Liver (tissue), 8 donors: ENCODE measurements at regions not wholly inside any gene's neighbourhood (a gene's known extent, or its start where the extent isn't known, plus 50 kb on each side); places are given as distances from the start of the nearest gene placed in this dataset.

Experiments used
- DNase-seq: peaks from one replicate; pipeline ENCODE4 v3.0.0-alpha.2; 2017; ENCODE audit warnings: low spot score
- H3K27ac ChIP-seq, 2 donors: one replicate each; pipeline ENCODE4 v1.7.0; 2013; ENCODE audit warnings: inconsistent platforms in 2 of 2, low read length in 2 of 2, control low read depth in 1 of 2, low read depth in 1 of 2, mild to moderate bottlenecking in 1 of 2
- H3K27me3 ChIP-seq, 4 donors: one replicate each; pipeline versions ENCODE4 v1.6.1 to v1.7.0; 2013; ENCODE audit warnings: low read length in 3 of 4, inconsistent platforms in 1 of 4, mild to moderate bottlenecking in 1 of 4, moderate library complexity in 1 of 4; ENCODE audit not compliant: control insufficient read depth in 4 of 4, insufficient read depth in 4 of 4
- H3K36me3 ChIP-seq, 4 donors: one replicate each; pipeline versions ENCODE4 v1.6.1 to v1.7.0; 2013; ENCODE audit warnings: low read length in 3 of 4, mild to moderate bottlenecking in 3 of 4, low read depth in 1 of 4, moderate library complexity in 1 of 4; ENCODE audit not compliant: control insufficient read depth in 4 of 4, insufficient read depth in 3 of 4
- H3K4me1 ChIP-seq, 4 donors: one replicate each; pipeline versions ENCODE4 v1.6.1 to v1.7.0; 2013; ENCODE audit warnings: low read length in 3 of 4, mild to moderate bottlenecking in 3 of 4, moderate library complexity in 1 of 4; ENCODE audit not compliant: control insufficient read depth in 4 of 4, insufficient read depth in 4 of 4
- H3K4me3 ChIP-seq, 3 donors: one replicate each; pipeline versions ENCODE4 v1.6.1 to v1.7.0; 2013; ENCODE audit warnings: low read length in 3 of 3, control low read depth in 1 of 3, low read depth in 1 of 3, mild to moderate bottlenecking in 1 of 3
- H3K9ac ChIP-seq, 2 donors: one replicate each; pipeline ENCODE4 v1.7.0; 2013; ENCODE audit warnings: low read length in 2 of 2, mild to moderate bottlenecking in 2 of 2, moderate library complexity in 2 of 2, control low read depth in 1 of 2, low read depth in 1 of 2
- H3K9me3 ChIP-seq, 4 donors: one replicate each; pipeline versions ENCODE4 v1.6.1 to v1.7.0; 2013; ENCODE audit warnings: low read length in 3 of 4; ENCODE audit not compliant: control insufficient read depth in 4 of 4
- CTCF ChIP-seq: fragments of 150-350 bp; IDR thresholded peaks from 2 replicates; pipeline ENCODE4 v1.5.1; 2017; ENCODE audit warnings: improper control_type of control experiment, low read depth, low read length; ENCODE audit not compliant: missing input control
- EGR1 ChIP-seq, 2 donors: IDR thresholded peaks; 2 replicates each; pipeline ENCODE4 v1.6.1; 2016 to 2018; ENCODE audit warnings: antibody characterized with exemption in 2 of 2, low read depth in 2 of 2
- FOXA1 ChIP-seq: IDR thresholded peaks from 2 replicates; pipeline ENCODE4 v1.6.1; 2016; ENCODE audit warnings: antibody characterized with exemption
- GABPA ChIP-seq, 2 donors: IDR thresholded peaks in 1 of 2; conservative IDR thresholded peaks in 1 of 2; 2 replicates each; pipeline ENCODE4 v1.6.1; 2016; ENCODE audit warnings: antibody characterized with exemption in 2 of 2, mild to moderate bottlenecking in 1 of 2, moderate library complexity in 1 of 2
- HNF4G ChIP-seq: IDR thresholded peaks from 2 replicates; pipeline ENCODE4 v1.6.1; 2016; ENCODE audit warnings: antibody characterized with exemption
- JUND ChIP-seq, 2 donors: IDR thresholded peaks; 2 replicates each; pipeline ENCODE4 v1.6.1; 2016; ENCODE audit warnings: antibody characterized with exemption in 2 of 2
- NR2F2 ChIP-seq: IDR thresholded peaks from 2 replicates; pipeline ENCODE4 v1.6.1; 2016; ENCODE audit warnings: antibody characterized with exemption
- RAD21 ChIP-seq, 2 donors: IDR thresholded peaks; 2 replicates each; pipeline ENCODE4 v1.6.1; 2016; ENCODE audit warnings: antibody characterized with exemption in 2 of 2, mild to moderate bottlenecking in 2 of 2
- RXRA ChIP-seq, 2 donors: IDR thresholded peaks; 2 replicates each; pipeline ENCODE4 v1.6.1; 2017 to 2018; ENCODE audit warnings: antibody characterized with exemption in 2 of 2, mild to moderate bottlenecking in 1 of 2
- YY1 ChIP-seq: IDR thresholded peaks from 2 replicates; pipeline ENCODE4 v1.6.1; 2016; ENCODE audit warnings: antibody characterized with exemption, mild to moderate bottlenecking
- ZBTB33 ChIP-seq: IDR thresholded peaks from 2 replicates; pipeline ENCODE4 v1.6.1; 2016; ENCODE audit warnings: antibody characterized with exemption
- WGBS: extraction: QIAGEN DNeasy Blood & Tissue Kit; methylation state at CpG from one replicate; pipeline ENCODE4 v1.1.7; 2013; 5-methylcytosine and 5-hydroxymethylcytosine counted together
- TF ChIP-seq, protein P1 (sequence below): IDR thresholded peaks from 2 replicates; pipeline ENCODE4 v1.6.1; 2016; ENCODE audit warnings: antibody characterized with exemption, mild to moderate bottlenecking
- donor health status: healthy.
- donor health status: healthy.
- donor health status: healthy.
- donor health status: healthy.
- donor health status: healthy.

- peaks cover 0 to 7% (median 0%) of the 10 kb centered on the region in 4 donors for H3K27me3 ChIP-seq
- DNase-seq: no peak
- H3K4me3 ChIP-seq: no peak overlapping the region
- TF ChIP-seq YY1 (no peak), RXRA (IDR thresholded peaks at IDR 0.05) (no peak), ZBTB33 (no peak), GABPA (IDR thresholded peaks at IDR 0.05 in 1 of 2, conservative IDR thresholded peaks at IDR 0.05 in 1 of 2) (no peak), RAD21 (IDR thresholded peaks at IDR 0.05) (no peak), NR2F2 (no peak), CTCF (no peak), HNF4G (no peak), JUND (IDR thresholded peaks at IDR 0.05) (no peak), FOXA1 (no peak)
- WGBS: 77% methylated on average over 14 of the region's 14 CpGs
- no peaks in the 10 kb centered on the region for H3K4me1 ChIP-seq
- no peak overlapping the region for H3K9ac ChIP-seq
- H3K27ac ChIP-seq: no peak overlapping the region
- H3K36me3 ChIP-seq: no peaks in the 10 kb centered on the region
- H3K9me3 ChIP-seq: peaks cover 0 to 1% (median 0%) of the 10 kb centered on the region in 4 donors
These were observed 656.0 kb upstream of the SALL3 start for GRCh38 chr18:78323453-78324197.

DNA sequence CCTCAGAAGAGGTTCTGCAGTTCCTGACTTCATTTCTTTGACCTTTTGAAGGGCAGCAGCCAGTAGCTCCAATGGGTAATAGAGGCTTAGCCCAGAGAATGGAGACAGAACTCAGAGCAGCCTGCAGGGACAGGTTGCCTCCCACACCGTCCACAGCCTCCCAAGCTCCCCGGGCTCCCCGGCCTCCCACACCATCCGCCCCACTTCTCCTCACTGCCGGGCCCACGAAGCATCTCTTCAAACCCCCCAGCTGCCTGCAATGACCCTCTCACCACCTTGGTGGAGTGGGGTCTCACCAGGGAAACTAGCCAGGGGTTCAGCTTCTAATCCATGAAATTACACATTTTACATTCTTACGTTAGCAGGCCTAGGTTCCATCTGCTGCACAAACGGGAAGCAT lies 652.0 kb upstream of the SALL3 start:
- TF ChIP-seq, protein P1, sequence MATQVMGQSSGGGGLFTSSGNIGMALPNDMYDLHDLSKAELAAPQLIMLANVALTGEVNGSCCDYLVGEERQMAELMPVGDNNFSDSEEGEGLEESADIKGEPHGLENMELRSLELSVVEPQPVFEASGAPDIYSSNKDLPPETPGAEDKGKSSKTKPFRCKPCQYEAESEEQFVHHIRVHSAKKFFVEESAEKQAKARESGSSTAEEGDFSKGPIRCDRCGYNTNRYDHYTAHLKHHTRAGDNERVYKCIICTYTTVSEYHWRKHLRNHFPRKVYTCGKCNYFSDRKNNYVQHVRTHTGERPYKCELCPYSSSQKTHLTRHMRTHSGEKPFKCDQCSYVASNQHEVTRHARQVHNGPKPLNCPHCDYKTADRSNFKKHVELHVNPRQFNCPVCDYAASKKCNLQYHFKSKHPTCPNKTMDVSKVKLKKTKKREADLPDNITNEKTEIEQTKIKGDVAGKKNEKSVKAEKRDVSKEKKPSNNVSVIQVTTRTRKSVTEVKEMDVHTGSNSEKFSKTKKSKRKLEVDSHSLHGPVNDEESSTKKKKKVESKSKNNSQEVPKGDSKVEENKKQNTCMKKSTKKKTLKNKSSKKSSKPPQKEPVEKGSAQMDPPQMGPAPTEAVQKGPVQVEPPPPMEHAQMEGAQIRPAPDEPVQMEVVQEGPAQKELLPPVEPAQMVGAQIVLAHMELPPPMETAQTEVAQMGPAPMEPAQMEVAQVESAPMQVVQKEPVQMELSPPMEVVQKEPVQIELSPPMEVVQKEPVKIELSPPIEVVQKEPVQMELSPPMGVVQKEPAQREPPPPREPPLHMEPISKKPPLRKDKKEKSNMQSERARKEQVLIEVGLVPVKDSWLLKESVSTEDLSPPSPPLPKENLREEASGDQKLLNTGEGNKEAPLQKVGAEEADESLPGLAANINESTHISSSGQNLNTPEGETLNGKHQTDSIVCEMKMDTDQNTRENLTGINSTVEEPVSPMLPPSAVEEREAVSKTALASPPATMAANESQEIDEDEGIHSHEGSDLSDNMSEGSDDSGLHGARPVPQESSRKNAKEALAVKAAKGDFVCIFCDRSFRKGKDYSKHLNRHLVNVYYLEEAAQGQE: no peak
- TF ChIP-seq YY1: no peak
- no peak for TF ChIP-seq EGR1 (IDR thresholded peaks at IDR 0.05; ENCODE audit: low read depth in 2 of 2)

More for the DNA sequence above, 652.0 kb upstream of the SALL3 start:
- H3K36me3 ChIP-seq: no peaks in the 10 kb centered on the region
- H3K4me1 ChIP-seq: no peaks in the 10 kb centered on the region
- peaks cover 0 to 3% (median 0%) of the 10 kb centered on the region in 4 donors for H3K27me3 ChIP-seq
- H3K4me3 ChIP-seq: no peak overlapping the region
- no peak overlapping the region for H3K9ac ChIP-seq
- H3K27ac ChIP-seq: no peak overlapping the region
- whole genome bisulfite sequencing: 86% methylated on average over 8 of the region's 8 CpGs
- no peaks in the 10 kb centered on the region for H3K9me3 ChIP-seq
- no peak for DNase-seq
